OCI-LY3 (cell line): ENCODE measurements at regions not wholly inside any gene's neighbourhood (a gene's known extent, or its start where the extent isn't known, plus 50 kb on each side); places are given as distances from the start of the nearest gene placed in this dataset.

Experiments used
- H2AFZ ChIP-seq: fragments of 200-600, 300-600 bp; shearing (Covaris generic); 2 replicates; pipeline ENCODE4 v1.6.0; 2014; ENCODE audit warnings: antibody characterized with exemption, low read depth, low read length
- H3K27ac ChIP-seq: fragments of 200-600, 300-600 bp; sonication (generic); 2 replicates; pipeline ENCODE4 v1.5.1; 2014; ENCODE audit warnings: mild to moderate bottlenecking, low read length, moderate library complexity, mixed read lengths
- H3K27me3 ChIP-seq: fragments of 200-600, 300-600 bp; sonication (generic); 2 replicates; pipeline ENCODE4 v1.6.1; 2014; ENCODE audit warnings: low read depth, low read length, mixed read lengths
- H3K36me3 ChIP-seq: fragments of 200-600, 300-600 bp; sonication (generic); replicated peaks from 2 replicates; pipeline ENCODE3; 2014; ENCODE audit warnings: low read depth, low read length, mixed read lengths
- H3K4me1 ChIP-seq: fragments of 300-600, 200-600 bp; sonication (generic); 2 replicates; pipeline ENCODE4 v1.6.1; 2014; ENCODE audit warnings: low read length, mixed read lengths
- H3K4me2 ChIP-seq: fragments of 200-600, 300-600 bp; sonication (generic); 2 replicates; pipeline ENCODE4 v1.6.1; 2014; ENCODE audit warnings: low read length, mixed read lengths
- H3K4me3 ChIP-seq: fragments of 300-600, 200-600 bp; sonication (generic); 2 replicates; pipeline ENCODE4 v1.5.1; 2014; ENCODE audit warnings: antibody characterized with exemption, mild to moderate bottlenecking, low read length, moderate library complexity
- H3K79me2 ChIP-seq: fragments of 300-600, 200-600 bp; shearing (Covaris generic); 2 replicates; pipeline ENCODE4 v1.6.1; 2014; ENCODE audit warnings: mild to moderate bottlenecking, low read length, mixed read lengths
- H3K9ac ChIP-seq: fragments of 300-600, 200-600 bp; shearing (Covaris generic); 2 replicates; pipeline ENCODE4 v1.6.0; 2014; ENCODE audit warnings: mild to moderate bottlenecking, low read length, moderate library complexity
- H3K9me3 ChIP-seq: fragments of 200-600, 300-600 bp; shearing (Covaris generic); 2 replicates; pipeline ENCODE4 v1.6.1; 2014; ENCODE audit warnings: low read length, mixed read lengths; ENCODE audit not compliant: insufficient read depth
- H4K20me1 ChIP-seq: fragments of 200-600, 300-600 bp; sonication (generic); 2 replicates; pipeline ENCODE4 v1.6.1; 2016; ENCODE audit warnings: low read length, mixed read lengths; ENCODE audit not compliant: insufficient read depth
- CTCF ChIP-seq: fragments of 200-600, 300-600 bp; sonication (generic); IDR thresholded peaks from 2 replicates; pipeline ENCODE4 v1.5.1; 2014; ENCODE audit warnings: antibody characterized with exemption, low read length, low read depth
- EZH2phosphoT487 ChIP-seq: fragments of 200-600 bp; shearing (Covaris generic); IDR thresholded peaks from 2 replicates; pipeline ENCODE4 v1.6.1; 2018; ENCODE audit warnings: antibody characterized with exemption, mixed run types, low read depth

- Histone ChIP-seq H3K9ac (no peak overlapping the region), H3K4me2 (no peak overlapping the region), H3K4me1 (no peaks in the 10 kb centered on the region), H3K4me3 (no peak overlapping the region), H3K9me3 (no peaks in the 10 kb centered on the region), H3K27me3 (no peaks in the 10 kb centered on the region), H2AFZ (no peak overlapping the region), H4K20me1 (no peaks in the 10 kb centered on the region), H3K79me2 (no peaks in the 10 kb centered on the region), H3K27ac (no peak overlapping the region), H3K36me3 (no peaks in the 10 kb centered on the region)
- no peak for TF ChIP-seq CTCF
- TF ChIP-seq EZH2phosphoT487, result no peak
These were observed 241.8 kb upstream of the LRTM1 start for GRCh38 chr3:55169608-55170072.

GRCh38 chr3:55169161-55169560 lies 241.3 kb upstream of the LRTM1 start:
- Histone ChIP-seq H3K4me1 (no peaks in the 10 kb centered on the region), H3K36me3 (no peaks in the 10 kb centered on the region), H2AFZ (no peak overlapping the region), H3K27ac (no peak overlapping the region), H4K20me1 (no peaks in the 10 kb centered on the region), H3K27me3 (no peaks in the 10 kb centered on the region), H3K4me3 (no peak overlapping the region), H3K79me2 (no peaks in the 10 kb centered on the region), H3K9ac (no peak overlapping the region), H3K4me2 (no peak overlapping the region), H3K9me3 (no peaks in the 10 kb centered on the region)
- TF ChIP-seq CTCF, result no peak
- no peak for TF ChIP-seq EZH2phosphoT487

GRCh38 chr3:55167586-55168317 lies 239.9 kb upstream of the LRTM1 start:
- Histone ChIP-seq H3K4me3 (no peak overlapping the region), H3K9me3 (no peaks in the 10 kb centered on the region), H2AFZ (no peak overlapping the region), H3K36me3 (no peaks in the 10 kb centered on the region), H4K20me1 (no peaks in the 10 kb centered on the region), H3K4me1 (no peaks in the 10 kb centered on the region), H3K4me2 (no peak overlapping the region), H3K27ac (no peak overlapping the region), H3K79me2 (no peaks in the 10 kb centered on the region), H3K27me3 (no peaks in the 10 kb centered on the region), H3K9ac (no peak overlapping the region)
- no peak for TF ChIP-seq EZH2phosphoT487
- TF ChIP-seq CTCF, result no peak

GRCh38 chr3:55166576-55167555 lies 239.0 kb upstream of the LRTM1 start:
- Histone ChIP-seq H4K20me1 (no peaks in the 10 kb centered on the region), H2AFZ (no peak overlapping the region), H3K36me3 (no peaks in the 10 kb centered on the region), H3K79me2 (no peaks in the 10 kb centered on the region), H3K9me3 (no peaks in the 10 kb centered on the region), H3K27ac (no peak overlapping the region), H3K4me2 (no peak overlapping the region), H3K4me3 (no peak overlapping the region), H3K9ac (no peak overlapping the region), H3K4me1 (no peaks in the 10 kb centered on the region), H3K27me3 (no peaks in the 10 kb centered on the region)
- TF ChIP-seq EZH2phosphoT487 (no peak), CTCF (no peak)
